ENCODE measurements at regions not wholly inside any gene's neighbourhood (a gene's known extent, or its start where the extent isn't known, plus 50 kb on each side); places are given as distances from the start of the nearest gene placed in this dataset.

- H3K27ac ChIP-seq (ENCODE audit: low read length): no peak overlapping the region
- in situ Hi-C loops (cut with HindIII; ENCODE audit: low pct_unique_long_range_greater_than_20kb, low sequenced_read_pairs) (no loop called here), intact Hi-C loops (cut with micrococcal nuclease; ENCODE audit: unreplicated experiment) (no loop called here)
- H3K36me3 ChIP-seq (ENCODE audit: control insufficient read depth, insufficient read depth, low read length): no peaks in the 10 kb centered on the region
- no TSS peak for BruUV-seq (replicated peaks)
- POLR2A ChIA-PET: no interaction called here
- no peak for DNase-seq (ENCODE audit: low read depth, low spot score)
- H3K9me3 ChIP-seq (ENCODE audit: control insufficient read depth, insufficient read depth, low read depth, low read length): no peaks in the 10 kb centered on the region
- no peak for ATAC-seq
- TF ChIP-seq TCF7L2 (IDR thresholded peaks at IDR 0.05; ENCODE audit: low read depth, low read length) (no peak), SIN3A (IDR thresholded peaks at IDR 0.05; ENCODE audit: borderline replicate concordance, insufficient read depth, low read depth, low read length) (no peak), POLR2AphosphoS5 (IDR thresholded peaks at IDR 0.05; ENCODE audit: low read depth, low read length) (no peak)
- TF ChIP-seq, protein P1, sequence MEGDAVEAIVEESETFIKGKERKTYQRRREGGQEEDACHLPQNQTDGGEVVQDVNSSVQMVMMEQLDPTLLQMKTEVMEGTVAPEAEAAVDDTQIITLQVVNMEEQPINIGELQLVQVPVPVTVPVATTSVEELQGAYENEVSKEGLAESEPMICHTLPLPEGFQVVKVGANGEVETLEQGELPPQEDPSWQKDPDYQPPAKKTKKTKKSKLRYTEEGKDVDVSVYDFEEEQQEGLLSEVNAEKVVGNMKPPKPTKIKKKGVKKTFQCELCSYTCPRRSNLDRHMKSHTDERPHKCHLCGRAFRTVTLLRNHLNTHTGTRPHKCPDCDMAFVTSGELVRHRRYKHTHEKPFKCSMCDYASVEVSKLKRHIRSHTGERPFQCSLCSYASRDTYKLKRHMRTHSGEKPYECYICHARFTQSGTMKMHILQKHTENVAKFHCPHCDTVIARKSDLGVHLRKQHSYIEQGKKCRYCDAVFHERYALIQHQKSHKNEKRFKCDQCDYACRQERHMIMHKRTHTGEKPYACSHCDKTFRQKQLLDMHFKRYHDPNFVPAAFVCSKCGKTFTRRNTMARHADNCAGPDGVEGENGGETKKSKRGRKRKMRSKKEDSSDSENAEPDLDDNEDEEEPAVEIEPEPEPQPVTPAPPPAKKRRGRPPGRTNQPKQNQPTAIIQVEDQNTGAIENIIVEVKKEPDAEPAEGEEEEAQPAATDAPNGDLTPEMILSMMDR (IDR thresholded peaks at IDR 0.05): no peak
- TF ChIP-seq, protein P2, sequence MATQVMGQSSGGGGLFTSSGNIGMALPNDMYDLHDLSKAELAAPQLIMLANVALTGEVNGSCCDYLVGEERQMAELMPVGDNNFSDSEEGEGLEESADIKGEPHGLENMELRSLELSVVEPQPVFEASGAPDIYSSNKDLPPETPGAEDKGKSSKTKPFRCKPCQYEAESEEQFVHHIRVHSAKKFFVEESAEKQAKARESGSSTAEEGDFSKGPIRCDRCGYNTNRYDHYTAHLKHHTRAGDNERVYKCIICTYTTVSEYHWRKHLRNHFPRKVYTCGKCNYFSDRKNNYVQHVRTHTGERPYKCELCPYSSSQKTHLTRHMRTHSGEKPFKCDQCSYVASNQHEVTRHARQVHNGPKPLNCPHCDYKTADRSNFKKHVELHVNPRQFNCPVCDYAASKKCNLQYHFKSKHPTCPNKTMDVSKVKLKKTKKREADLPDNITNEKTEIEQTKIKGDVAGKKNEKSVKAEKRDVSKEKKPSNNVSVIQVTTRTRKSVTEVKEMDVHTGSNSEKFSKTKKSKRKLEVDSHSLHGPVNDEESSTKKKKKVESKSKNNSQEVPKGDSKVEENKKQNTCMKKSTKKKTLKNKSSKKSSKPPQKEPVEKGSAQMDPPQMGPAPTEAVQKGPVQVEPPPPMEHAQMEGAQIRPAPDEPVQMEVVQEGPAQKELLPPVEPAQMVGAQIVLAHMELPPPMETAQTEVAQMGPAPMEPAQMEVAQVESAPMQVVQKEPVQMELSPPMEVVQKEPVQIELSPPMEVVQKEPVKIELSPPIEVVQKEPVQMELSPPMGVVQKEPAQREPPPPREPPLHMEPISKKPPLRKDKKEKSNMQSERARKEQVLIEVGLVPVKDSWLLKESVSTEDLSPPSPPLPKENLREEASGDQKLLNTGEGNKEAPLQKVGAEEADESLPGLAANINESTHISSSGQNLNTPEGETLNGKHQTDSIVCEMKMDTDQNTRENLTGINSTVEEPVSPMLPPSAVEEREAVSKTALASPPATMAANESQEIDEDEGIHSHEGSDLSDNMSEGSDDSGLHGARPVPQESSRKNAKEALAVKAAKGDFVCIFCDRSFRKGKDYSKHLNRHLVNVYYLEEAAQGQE (IDR thresholded peaks at IDR 0.05; ENCODE audit: insufficient read depth in 1 of 2, low read depth in 2 of 2, low read length in 1 of 2): no peak
- H3K27me3 ChIP-seq (ENCODE audit: control insufficient read depth, insufficient read depth, low read length): 0 out of 2 replicates have a peak, but pooled peaks cover 2% of the 10 kb centered on the region
- CTCF ChIA-PET: interaction anchor here (0.6 kb wide), 1 partner anchor 373 kb away, joined by 3 read pairs; the partner anchor contains the start of gene ELOVL7
- H3K4me3 ChIP-seq (ENCODE audit: low read depth in 2 of 2, low read length in 2 of 2): no peak overlapping the region
- H3K4me1 ChIP-seq (ENCODE audit: control insufficient read depth, insufficient read depth, low read length): no peaks in the 10 kb centered on the region
These were observed 54.9 kb upstream of the SMIM15 start for GRCh38 chr5:61217214-61217613.

DNA sequence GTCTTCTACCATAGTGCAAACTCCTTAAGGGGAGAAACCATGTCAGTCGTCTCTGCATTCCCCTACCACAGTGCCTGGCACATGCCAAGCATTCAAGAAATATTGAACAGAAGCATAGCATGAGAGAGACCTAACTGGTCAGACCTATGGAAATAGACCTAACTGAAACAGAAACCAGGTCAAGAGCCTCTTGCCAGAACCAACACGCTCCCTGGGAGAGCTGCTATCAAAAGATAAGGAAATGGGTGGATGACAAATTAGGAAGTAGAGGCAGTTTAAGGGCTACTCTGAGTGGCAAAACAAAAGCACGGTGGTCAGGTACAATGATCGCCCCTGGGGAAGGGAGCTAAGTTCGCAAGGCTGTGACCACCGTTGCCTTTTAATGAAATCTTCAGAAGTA, 66.0 kb upstream of the SMIM15 start:
- DNase-seq (ENCODE audit: low read depth, low spot score): no peak
- Histone ChIP-seq H3K27me3 (ENCODE audit: control insufficient read depth, insufficient read depth, low read length) (no peaks in the 10 kb centered on the region), H3K4me3 (ENCODE audit: low read depth in 2 of 2, low read length in 2 of 2) (peak overlapping the region in 1 of 2 experiments; percentile 1; a peak in 1 of 4 replicates), H3K9me3 (ENCODE audit: control insufficient read depth, insufficient read depth, low read depth, low read length) (no peaks in the 10 kb centered on the region; the same call in 1 of the 2 replicates), H3K36me3 (ENCODE audit: control insufficient read depth, insufficient read depth, low read length) (no peaks in the 10 kb centered on the region), H3K27ac (ENCODE audit: low read length) (no peak overlapping the region), H3K4me1 (ENCODE audit: control insufficient read depth, insufficient read depth, low read length) (0 out of 2 replicates have a peak, but pooled peaks cover 4% of the 10 kb centered on the region)
- TF ChIP-seq, protein P2 (IDR thresholded peaks at IDR 0.05; ENCODE audit: insufficient read depth in 1 of 2, low read depth in 2 of 2, low read length in 1 of 2): no peak
- no peak for TF ChIP-seq SIN3A (IDR thresholded peaks at IDR 0.05; ENCODE audit: borderline replicate concordance, insufficient read depth, low read depth, low read length)
- no peak for TF ChIP-seq POLR2AphosphoS5 (IDR thresholded peaks at IDR 0.05; ENCODE audit: low read depth, low read length)
- no peak for TF ChIP-seq TCF7L2 (IDR thresholded peaks at IDR 0.05; ENCODE audit: low read depth, low read length)
- TF ChIP-seq, protein P1 (IDR thresholded peaks at IDR 0.05): no peak
- in situ Hi-C loops (cut with HindIII; ENCODE audit: low pct_unique_long_range_greater_than_20kb, low sequenced_read_pairs): no loop called here
- CTCF ChIA-PET: no interaction called here
- no TSS peak for BruUV-seq (replicated peaks)
- no peak for ATAC-seq
- intact Hi-C loops (cut with micrococcal nuclease; ENCODE audit: unreplicated experiment): no loop called here
- POLR2A ChIA-PET: no interaction called here
